BLaER1 treated with 17β-estradiol and CSF1 and Interleukin-3, amounts not matched to agents 10 nM and 100 nM (cell line): ENCODE measurements at regions not wholly inside any gene's neighbourhood (a gene's known extent, or its start where the extent isn't known, plus 50 kb on each side); places are given as distances from the start of the nearest gene placed in this dataset.

Experiments
- H3K27ac ChIP-seq, 11 experiments: shearing (Covaris generic); formaldehyde crosslinking; 2 replicates each; pipeline ENCODE4 v1.8.1; 2022
- H3K27me3 ChIP-seq, 11 experiments: shearing (Covaris generic); formaldehyde crosslinking; 2 replicates each; pipeline ENCODE4 v1.8.1; 2022
- H3K36me3 ChIP-seq, 11 experiments: shearing (Covaris generic); formaldehyde crosslinking; 2 replicates each; pipeline ENCODE4 v1.8.1; 2022
- H3K4me1 ChIP-seq, 10 experiments: shearing (Covaris generic); formaldehyde crosslinking; 2 replicates each; pipeline ENCODE4 v1.8.1; 2022
- H3K4me2 ChIP-seq, 11 experiments: shearing (Covaris generic); formaldehyde crosslinking; 2 replicates each; pipeline ENCODE4 v1.8.1; 2022
- H3K4me3 ChIP-seq, 10 experiments: shearing (Covaris generic); formaldehyde crosslinking; 2 replicates each; pipeline ENCODE4 v1.8.1; 2022
- H3K9ac ChIP-seq, 11 experiments: shearing (Covaris generic); formaldehyde crosslinking; 2 replicates each; pipeline ENCODE4 v1.8.1; 2022
- H3K9me3 ChIP-seq, 11 experiments: shearing (Covaris generic); formaldehyde crosslinking; replicated peaks in 1 of 11; 2 replicates each; pipeline ENCODE4 v1.8.1; 2022
- H4K20me1 ChIP-seq, 11 experiments: shearing (Covaris generic); formaldehyde crosslinking; 2 replicates each; pipeline ENCODE4 v1.8.1; 2022
- Cebpa-rat ChIP-seq, 11 experiments: shearing (Covaris generic); IDR thresholded peaks; 2 replicates each; pipeline ENCODE4 v1.8.1; 2022

DNA sequence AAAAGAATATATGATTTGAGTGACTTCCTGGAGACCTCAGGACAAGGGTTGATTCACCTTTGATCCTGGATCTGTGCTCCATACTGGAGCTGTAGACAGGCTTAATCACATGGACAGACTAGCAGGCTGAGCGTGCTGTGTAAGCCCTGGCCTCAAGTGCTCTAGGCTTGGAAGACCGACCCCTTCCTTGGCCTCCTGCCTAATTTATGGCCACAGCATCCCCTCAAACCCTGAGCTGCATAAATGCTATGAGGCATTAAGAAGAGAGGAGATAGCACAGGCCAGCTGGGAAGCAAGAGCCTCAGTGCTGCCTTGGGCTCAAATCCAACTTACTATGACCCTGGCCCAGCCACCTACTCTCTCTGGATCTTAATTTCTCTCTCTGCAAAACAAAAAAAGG lies 385.1 kb downstream of the BUD13 start:
- Histone ChIP-seq H3K9me3 (no peaks in the 10 kb centered on the region), H3K4me3 (no peak overlapping the region), H4K20me1 (no peaks in the 10 kb centered on the region; a peak in 1 of 22 replicates), H3K27ac (no peak overlapping the region), H3K4me2 (no peak overlapping the region), H3K4me1 (no peaks in the 10 kb centered on the region), H3K27me3 (no peaks in the 10 kb centered on the region), H3K36me3 (no peaks in the 10 kb centered on the region), H3K9ac (no peak overlapping the region)
- no peak for TF ChIP-seq Cebpa-rat (IDR thresholded peaks at IDR 0.05)

DNA sequence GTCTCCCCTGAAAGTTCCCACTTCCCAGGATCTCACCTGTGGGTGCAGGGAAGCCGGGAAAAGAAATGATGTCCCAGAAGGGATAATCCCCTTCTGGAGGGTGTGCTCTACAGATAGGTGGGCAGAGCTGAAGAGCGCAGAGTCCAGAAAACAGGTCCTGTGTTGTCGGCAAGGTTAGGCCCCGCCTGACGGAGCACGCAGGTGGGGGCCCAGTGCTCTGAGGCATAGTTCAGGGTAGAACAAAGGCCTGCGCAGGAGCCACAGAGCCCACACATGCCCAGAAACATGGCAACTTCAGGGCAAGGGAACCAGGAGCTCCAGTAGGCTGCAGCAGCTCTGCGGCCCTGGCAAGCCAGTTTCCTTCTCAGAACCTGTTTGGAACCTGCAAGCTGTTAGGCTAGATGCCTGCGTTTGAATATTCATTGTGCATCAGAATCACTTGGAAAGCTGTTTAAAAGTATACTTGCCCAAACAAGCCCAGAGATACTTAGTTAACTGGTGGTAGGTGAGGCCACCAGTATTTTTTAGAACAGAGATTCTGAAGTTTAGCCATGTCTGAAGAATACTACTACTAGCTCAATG lies 386.6 kb downstream of the BUD13 start:
- Histone ChIP-seq H3K27ac (no peak overlapping the region), H3K4me3 (no peak overlapping the region), H3K4me2 (no peak overlapping the region), H3K9me3 (no peaks in the 10 kb centered on the region), H3K27me3 (no peaks in the 10 kb centered on the region), H3K36me3 (no peaks in the 10 kb centered on the region), H4K20me1 (no peaks in the 10 kb centered on the region; a peak in 2 of 22 replicates), H3K4me1 (no peaks in the 10 kb centered on the region), H3K9ac (no peak overlapping the region)
- TF ChIP-seq Cebpa-rat (IDR thresholded peaks at IDR 0.05), result no peak

DNA sequence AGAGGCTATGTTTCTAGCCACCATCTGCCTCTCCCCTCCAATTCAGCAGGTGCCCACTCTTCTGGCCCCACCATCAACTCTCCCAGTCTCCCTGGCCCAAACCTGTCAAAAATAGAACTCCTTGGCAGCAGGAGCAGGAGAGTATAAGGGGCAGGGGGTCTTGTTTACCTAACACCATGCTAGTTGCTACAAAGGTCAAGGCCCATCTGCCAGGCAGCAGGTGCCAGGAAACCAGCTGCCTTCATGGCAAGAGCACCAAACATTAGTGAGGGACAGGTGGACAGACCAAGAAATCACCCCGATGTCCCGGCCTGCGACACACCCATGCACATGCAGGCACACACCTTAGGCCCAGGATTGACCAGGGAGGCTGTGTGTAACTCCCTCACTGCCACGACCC lies 387.9 kb downstream of the BUD13 start:
- TF ChIP-seq Cebpa-rat (IDR thresholded peaks at IDR 0.05), result no peak
- no peaks in the 10 kb centered on the region for H3K36me3 ChIP-seq
- H3K4me3 ChIP-seq, result no peak overlapping the region
- H3K9me3 ChIP-seq, result no peaks in the 10 kb centered on the region
- no peak overlapping the region for H3K9ac ChIP-seq
- H4K20me1 ChIP-seq, result no peaks in the 10 kb centered on the region; a peak in 2 of 22 replicates
- H3K4me1 ChIP-seq, result no peaks in the 10 kb centered on the region
- no peak overlapping the region for H3K27ac ChIP-seq
- H3K4me2 ChIP-seq, result no peak overlapping the region
- no peaks in the 10 kb centered on the region for H3K27me3 ChIP-seq

DNA sequence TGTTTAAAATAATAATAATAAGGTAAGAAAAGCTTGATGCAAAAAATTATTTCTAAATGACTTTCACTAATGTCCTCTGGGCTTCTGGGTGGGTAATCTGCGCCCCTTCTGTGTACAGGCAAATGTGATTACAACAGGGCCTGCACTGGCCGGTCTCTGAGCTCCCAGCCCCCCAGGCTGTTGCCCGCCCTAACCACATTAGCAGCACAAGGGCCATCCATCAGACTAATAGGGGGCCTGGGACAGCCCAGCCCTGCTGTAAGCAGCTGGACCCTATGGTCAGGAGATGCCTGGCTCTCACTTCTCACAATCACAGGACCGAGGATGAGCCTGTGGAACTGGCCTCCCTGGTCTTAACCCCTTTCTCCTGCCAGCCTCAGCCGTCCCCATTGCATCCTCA lies 388.4 kb downstream of the BUD13 start:
- H3K27ac ChIP-seq, result no peak overlapping the region
- H3K4me2 ChIP-seq, result no peak overlapping the region

DNA sequence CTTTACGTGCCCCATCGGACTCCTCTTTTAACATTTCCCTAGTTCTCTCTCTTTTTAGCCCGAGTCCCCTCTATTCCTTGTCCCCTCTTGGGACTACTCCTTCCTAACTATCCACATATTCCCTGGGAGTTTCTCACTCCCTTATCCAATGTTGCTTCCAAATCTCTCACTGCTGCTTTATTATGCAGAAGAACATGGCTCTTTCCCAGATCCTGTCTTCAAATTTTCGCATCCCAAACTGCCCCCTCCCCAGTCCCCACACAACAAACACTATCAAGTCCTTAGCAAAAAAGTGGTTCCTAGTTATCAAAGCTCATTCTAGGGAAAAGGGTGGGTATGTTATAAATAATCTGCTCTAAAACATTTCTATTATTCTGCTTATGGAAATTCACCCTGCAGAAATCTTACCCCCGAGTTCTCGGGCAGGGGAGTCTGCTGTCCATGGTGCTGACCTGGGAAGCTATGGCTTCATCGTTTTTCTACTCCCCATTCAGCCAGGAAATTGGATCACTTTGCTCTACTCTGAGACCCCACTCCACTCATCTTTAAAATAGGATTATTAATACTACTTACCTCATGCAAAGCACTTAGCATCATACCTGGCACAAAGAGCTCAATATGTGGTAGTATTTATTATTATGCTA lies 393.5 kb downstream of the BUD13 start:
- TF ChIP-seq Cebpa-rat (IDR thresholded peaks at IDR 0.05), result no peak
- Histone ChIP-seq H3K4me2 (no peak overlapping the region), H4K20me1 (no peaks in the 10 kb centered on the region; a peak in 1 of 22 replicates)

More for the DNA sequence above, 388.4 kb downstream of the BUD13 start:
- TF ChIP-seq Cebpa-rat (IDR thresholded peaks at IDR 0.05), result no peak
- H3K4me1 ChIP-seq, result no peaks in the 10 kb centered on the region
- H4K20me1 ChIP-seq, result no peaks in the 10 kb centered on the region; a peak in 2 of 22 replicates
- no peak overlapping the region for H3K4me3 ChIP-seq
- H3K36me3 ChIP-seq, result no peaks in the 10 kb centered on the region
- no peak overlapping the region for H3K9ac ChIP-seq
- H3K9me3 ChIP-seq, result no peaks in the 10 kb centered on the region
- H3K27me3 ChIP-seq, result no peaks in the 10 kb centered on the region

DNA sequence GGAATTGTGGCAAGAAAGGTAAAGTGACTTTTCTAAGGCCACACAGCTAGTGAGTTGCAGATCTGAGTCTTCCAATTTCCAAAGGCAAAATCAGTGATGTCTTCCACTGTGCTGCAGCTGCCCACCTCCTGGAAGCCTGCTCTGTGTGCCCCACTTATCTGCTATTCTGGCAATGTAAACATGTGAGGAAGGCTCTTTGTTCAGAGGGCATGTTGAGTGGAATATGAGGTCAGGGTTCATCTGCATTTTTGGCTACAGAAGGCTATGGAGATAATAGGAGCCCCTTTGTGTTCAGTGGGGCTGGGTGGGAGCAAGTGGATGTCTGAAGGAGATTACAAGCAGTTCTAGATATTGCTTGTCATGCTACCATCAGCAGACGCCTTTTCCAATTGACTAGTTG lies 396.2 kb downstream of the BUD13 start:
- TF ChIP-seq Cebpa-rat (IDR thresholded peaks at IDR 0.05), result no peak
- Histone ChIP-seq H3K4me3 (no peak overlapping the region), H3K27ac (no peak overlapping the region), H3K9ac (no peak overlapping the region), H3K27me3 (no peaks in the 10 kb centered on the region), H3K9me3 (no peaks in the 10 kb centered on the region), H3K4me2 (no peak overlapping the region), H4K20me1 (no peaks in the 10 kb centered on the region; a peak in 1 of 22 replicates), H3K4me1 (no peaks in the 10 kb centered on the region), H3K36me3 (no peaks in the 10 kb centered on the region)

More for the DNA sequence above, 393.5 kb downstream of the BUD13 start:
- H3K36me3 ChIP-seq, result no peaks in the 10 kb centered on the region
- H3K4me3 ChIP-seq, result no peak overlapping the region
- no peaks in the 10 kb centered on the region for H3K27me3 ChIP-seq
- no peak overlapping the region for H3K27ac ChIP-seq
- no peaks in the 10 kb centered on the region for H3K9me3 ChIP-seq
- no peaks in the 10 kb centered on the region for H3K4me1 ChIP-seq
- H3K9ac ChIP-seq, result no peak overlapping the region

DNA sequence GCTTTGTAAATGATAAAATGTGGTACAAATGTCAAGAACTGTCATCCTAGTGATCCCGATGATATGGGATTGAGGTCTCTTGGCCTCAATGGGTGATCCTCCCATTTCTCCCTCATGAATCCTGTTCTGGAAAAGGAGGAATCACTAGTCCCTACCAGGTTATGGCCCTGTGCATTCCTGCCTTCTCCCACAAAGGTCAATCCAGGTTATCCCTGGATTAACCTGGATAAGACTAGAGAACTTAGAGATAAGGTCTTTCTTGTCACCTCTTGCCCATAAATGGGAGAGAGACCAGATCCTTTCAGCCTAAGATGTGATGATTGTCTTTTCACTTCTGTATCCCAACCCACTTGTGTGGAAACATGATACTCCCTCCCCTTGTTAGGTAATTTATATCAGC lies 396.7 kb downstream of the BUD13 start:
- no peak overlapping the region for H3K9ac ChIP-seq
- H4K20me1 ChIP-seq, result no peaks in the 10 kb centered on the region
- no peaks in the 10 kb centered on the region for H3K36me3 ChIP-seq
- TF ChIP-seq Cebpa-rat (IDR thresholded peaks at IDR 0.05), result no peak
- no peak overlapping the region for H3K4me3 ChIP-seq
- no peaks in the 10 kb centered on the region for H3K4me1 ChIP-seq
- no peak overlapping the region for H3K4me2 ChIP-seq
- no peaks in the 10 kb centered on the region for H3K9me3 ChIP-seq
- H3K27me3 ChIP-seq, result no peaks in the 10 kb centered on the region
- H3K27ac ChIP-seq, result no peak overlapping the region

DNA sequence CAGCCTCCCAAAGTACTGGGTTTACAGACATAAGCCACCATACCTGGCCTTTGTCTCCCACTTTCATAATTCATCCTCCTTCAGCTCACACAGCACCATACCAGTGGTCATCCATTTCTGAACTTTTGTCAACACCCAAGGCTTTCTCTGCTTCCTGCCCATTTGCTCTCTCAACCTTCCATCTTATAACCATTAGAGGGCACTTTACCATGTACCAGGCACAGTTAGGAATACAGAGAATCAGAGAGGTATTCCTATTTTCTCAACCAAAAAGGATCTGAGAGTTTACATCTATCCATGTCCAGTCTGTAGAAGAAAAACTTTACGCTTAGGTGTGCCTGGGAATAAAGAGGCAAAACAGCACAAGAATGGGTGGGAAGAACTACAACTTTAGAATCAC lies 397.6 kb downstream of the BUD13 start:
- Histone ChIP-seq H3K4me2 (no peak overlapping the region), H3K27ac (no peak overlapping the region), H3K4me1 (no peaks in the 10 kb centered on the region), H3K9me3 (no peaks in the 10 kb centered on the region), H3K36me3 (no peaks in the 10 kb centered on the region), H4K20me1 (no peaks in the 10 kb centered on the region), H3K4me3 (no peak overlapping the region), H3K9ac (no peak overlapping the region), H3K27me3 (no peaks in the 10 kb centered on the region)
- no peak for TF ChIP-seq Cebpa-rat (IDR thresholded peaks at IDR 0.05)

DNA sequence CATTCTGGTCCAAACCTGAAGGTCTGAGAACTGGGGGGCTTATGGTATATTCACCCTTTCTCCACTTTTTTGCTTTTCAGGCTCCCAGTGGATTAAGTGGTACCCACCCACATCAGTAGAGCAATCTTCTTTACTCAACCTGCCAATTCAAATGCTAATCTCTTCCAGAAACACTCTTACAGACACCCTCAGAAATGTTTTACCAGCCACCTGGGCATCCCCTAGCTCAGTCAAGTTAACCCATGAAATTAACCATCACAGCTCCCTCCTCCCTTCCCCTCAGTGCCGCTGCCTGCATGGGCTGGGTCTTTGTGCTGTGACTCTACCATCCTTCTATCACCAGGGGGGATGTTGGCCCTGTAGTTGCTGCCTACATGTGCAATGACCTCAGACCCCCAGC lies 398.7 kb downstream of the BUD13 start:
- Histone ChIP-seq H3K9ac (no peak overlapping the region), H3K4me2 (no peak overlapping the region), H4K20me1 (no peaks in the 10 kb centered on the region), H3K9me3 (no peaks in the 10 kb centered on the region), H3K27ac (no peak overlapping the region), H3K4me1 (no peaks in the 10 kb centered on the region), H3K4me3 (no peak overlapping the region), H3K27me3 (no peaks in the 10 kb centered on the region), H3K36me3 (no peaks in the 10 kb centered on the region)
- no peak for TF ChIP-seq Cebpa-rat (IDR thresholded peaks at IDR 0.05)
